Testis (tissue), 2 donors: ENCODE measurements at regions not wholly inside any gene's neighbourhood (a gene's known extent, or its start where the extent isn't known, plus 50 kb on each side); places are given as distances from the start of the nearest gene placed in this dataset.

ENCODE experiments used
- POLR2A ChIP-seq: fragments of 450-650 bp; IDR thresholded peaks from one replicate; pipeline ENCODE4 v1.6.1; 2017; ENCODE audit warnings: antibody characterized with exemption, mild to moderate bottlenecking, moderate library complexity
- TF ChIP-seq, protein P1 (sequence below), 3 experiments: fragments of 450-650 bp in 2 of 3; fragments of 200-600 bp in 1 of 3; sonication (generic) in 1 of 3; IDR thresholded peaks; one replicate each; pipeline ENCODE4 v1.5.1; 2016 to 2019; ENCODE audit warnings: antibody characterized with exemption in 3 of 3, mild to moderate bottlenecking in 2 of 3, moderate library complexity in 1 of 3

DNA sequence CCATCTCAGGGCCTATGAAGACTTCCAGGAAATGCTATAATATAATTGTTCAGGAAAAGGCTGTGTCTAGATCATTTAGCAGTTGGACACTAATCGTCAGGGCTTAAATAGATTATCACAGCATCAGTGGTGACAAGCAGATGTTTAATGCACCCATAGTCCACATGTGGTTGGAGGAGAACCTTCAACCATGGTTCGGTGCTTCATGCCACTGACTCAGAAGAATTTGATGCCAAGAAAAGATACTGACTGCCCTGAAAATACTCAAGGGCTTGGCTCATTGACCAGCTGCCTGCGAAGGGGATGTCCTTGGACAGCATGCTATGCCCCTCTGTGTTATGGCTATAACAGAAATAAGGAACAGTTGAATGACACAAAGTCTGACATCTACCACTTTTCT is 175.7 kb downstream of the HHIPL2 start:
- TF ChIP-seq, protein P1, sequence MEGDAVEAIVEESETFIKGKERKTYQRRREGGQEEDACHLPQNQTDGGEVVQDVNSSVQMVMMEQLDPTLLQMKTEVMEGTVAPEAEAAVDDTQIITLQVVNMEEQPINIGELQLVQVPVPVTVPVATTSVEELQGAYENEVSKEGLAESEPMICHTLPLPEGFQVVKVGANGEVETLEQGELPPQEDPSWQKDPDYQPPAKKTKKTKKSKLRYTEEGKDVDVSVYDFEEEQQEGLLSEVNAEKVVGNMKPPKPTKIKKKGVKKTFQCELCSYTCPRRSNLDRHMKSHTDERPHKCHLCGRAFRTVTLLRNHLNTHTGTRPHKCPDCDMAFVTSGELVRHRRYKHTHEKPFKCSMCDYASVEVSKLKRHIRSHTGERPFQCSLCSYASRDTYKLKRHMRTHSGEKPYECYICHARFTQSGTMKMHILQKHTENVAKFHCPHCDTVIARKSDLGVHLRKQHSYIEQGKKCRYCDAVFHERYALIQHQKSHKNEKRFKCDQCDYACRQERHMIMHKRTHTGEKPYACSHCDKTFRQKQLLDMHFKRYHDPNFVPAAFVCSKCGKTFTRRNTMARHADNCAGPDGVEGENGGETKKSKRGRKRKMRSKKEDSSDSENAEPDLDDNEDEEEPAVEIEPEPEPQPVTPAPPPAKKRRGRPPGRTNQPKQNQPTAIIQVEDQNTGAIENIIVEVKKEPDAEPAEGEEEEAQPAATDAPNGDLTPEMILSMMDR (IDR thresholded peaks at IDR 0.05): no peak
- no peak for TF ChIP-seq POLR2A
